Vagina (tissue), 2 donors: ENCODE measurements at regions not wholly inside any gene's neighbourhood (a gene's known extent, or its start where the extent isn't known, plus 50 kb on each side); places are given as distances from the start of the nearest gene placed in this dataset.

ENCODE experiments used
- DNase-seq, 2 donors: peaks; one replicate each; pipeline ENCODE4 v3.0.0-alpha.2; 2017; ENCODE audit errors: extremely low spot score in 2 of 2
- H3K27ac ChIP-seq: fragments of 200-600 bp; sonication (generic); one replicate; pipeline ENCODE4 v1.5.1; 2019
- H3K27me3 ChIP-seq: fragments of 200-600 bp; sonication (generic); one replicate; pipeline ENCODE4 v1.5.1; 2019
- H3K36me3 ChIP-seq, 2 donors: fragments of 200-600 bp; sonication (generic); one replicate each; pipeline ENCODE4 v1.5.1; 2017 to 2019
- H3K4me1 ChIP-seq: fragments of 200-600 bp; sonication (generic); one replicate; pipeline ENCODE4 v1.5.1; 2019
- H3K4me3 ChIP-seq, 2 donors: fragments of 200-600 bp; sonication (generic); 1 replicate in 1 of 2; 2 replicates in 1 of 2; pipeline ENCODE4 v1.5.1; 2016 to 2019
- H3K9me3 ChIP-seq: fragments of 200-600 bp; sonication (generic); one replicate; pipeline ENCODE4 v1.5.1; 2019
- CTCF ChIP-seq, 3 experiments: fragments of 450-650 bp in 2 of 3; fragments of 200-600 bp in 1 of 3; sonication (generic) in 1 of 3; IDR thresholded peaks; one replicate each; pipeline ENCODE4 v1.5.1; 2017 to 2019; ENCODE audit warnings: antibody characterized with exemption in 3 of 3, mild to moderate bottlenecking in 2 of 3, moderate library complexity in 2 of 3
- POLR2A ChIP-seq, 2 donors: fragments of 450-650 bp; IDR thresholded peaks; one replicate each; pipeline ENCODE4 v1.6.1; 2017; ENCODE audit warnings: antibody characterized with exemption in 2 of 2, mild to moderate bottlenecking in 2 of 2, moderate library complexity in 2 of 2
- POLR2AphosphoS5 ChIP-seq, 2 donors: sonication (generic); formaldehyde crosslinking; IDR thresholded peaks; one replicate each; pipeline ENCODE4 v1.9.0; 2017; ENCODE audit warnings: antibody characterized with exemption in 2 of 2, mild to moderate bottlenecking in 2 of 2, low read depth in 1 of 2; ENCODE audit not compliant: insufficient read depth in 1 of 2
- intact Hi-C: fragments of 100-400 bp; cut with DNase I; formaldehyde crosslinking; loops from one replicate; pipeline ENCODE4 v1.15.1; 2023

GRCh38 chr15:95998935-95999334 is 331.6 kb upstream of the NR2F2 start:
- DNase-seq = no peak

GRCh38 chr15:96002890-96003859 is 327.3 kb upstream of the NR2F2 start:
- intact Hi-C loops = no loop called here
- H3K4me3 ChIP-seq = no peak overlapping the region
- H3K27me3 ChIP-seq = no peaks in the 10 kb centered on the region
- H3K4me1 ChIP-seq = no peaks in the 10 kb centered on the region
- no peak for DNase-seq
- no peaks in the 10 kb centered on the region for H3K36me3 ChIP-seq
- H3K9me3 ChIP-seq = no peaks in the 10 kb centered on the region
- TF ChIP-seq POLR2AphosphoS5 (IDR thresholded peaks at IDR 0.05; ENCODE audit: insufficient read depth in 1 of 2, low read depth in 1 of 2) = no peak
- TF ChIP-seq POLR2A (IDR thresholded peaks at IDR 0.05) = no peak
- TF ChIP-seq CTCF (IDR thresholded peaks at IDR 0.05) = no peak
- no peak overlapping the region for H3K27ac ChIP-seq

More at GRCh38 chr15:95998935-95999334, 331.6 kb upstream of the NR2F2 start:
- no peaks in the 10 kb centered on the region for H3K9me3 ChIP-seq
- no peak overlapping the region for H3K27ac ChIP-seq
- no peaks in the 10 kb centered on the region for H3K27me3 ChIP-seq
- TF ChIP-seq CTCF (IDR thresholded peaks at IDR 0.05) (no peak), POLR2A (IDR thresholded peaks at IDR 0.05) (no peak), POLR2AphosphoS5 (IDR thresholded peaks at IDR 0.05; ENCODE audit: insufficient read depth in 1 of 2, low read depth in 1 of 2) (no peak)
- intact Hi-C loops = no loop called here
- no peak overlapping the region for H3K4me3 ChIP-seq
- H3K4me1 ChIP-seq = no peaks in the 10 kb centered on the region
- no peaks in the 10 kb centered on the region for H3K36me3 ChIP-seq

GRCh38 chr15:96005906-96006305 is 324.6 kb upstream of the NR2F2 start:
- H3K9me3 ChIP-seq = no peaks in the 10 kb centered on the region

GRCh38 chr15:96011136-96011535 is 319.4 kb upstream of the NR2F2 start:
- H3K27me3 ChIP-seq = no peaks in the 10 kb centered on the region
- no peak for DNase-seq
- intact Hi-C loops = no loop called here
- no peak overlapping the region for H3K27ac ChIP-seq
- H3K4me3 ChIP-seq = no peak overlapping the region
- H3K4me1 ChIP-seq = no peaks in the 10 kb centered on the region
- no peaks in the 10 kb centered on the region for H3K36me3 ChIP-seq
- H3K9me3 ChIP-seq = no peaks in the 10 kb centered on the region
- TF ChIP-seq CTCF (IDR thresholded peaks at IDR 0.05) (no peak), POLR2AphosphoS5 (IDR thresholded peaks at IDR 0.05; ENCODE audit: insufficient read depth in 1 of 2, low read depth in 1 of 2) (no peak), POLR2A (IDR thresholded peaks at IDR 0.05) (no peak)

More at GRCh38 chr15:96005906-96006305, 324.6 kb upstream of the NR2F2 start:
- Histone ChIP-seq H3K36me3 (no peaks in the 10 kb centered on the region), H3K27ac (no peak overlapping the region), H3K4me3 (no peak overlapping the region), H3K4me1 (no peaks in the 10 kb centered on the region), H3K27me3 (no peaks in the 10 kb centered on the region)
- intact Hi-C loops = no loop called here
- TF ChIP-seq POLR2A (IDR thresholded peaks at IDR 0.05) (no peak), POLR2AphosphoS5 (IDR thresholded peaks at IDR 0.05; ENCODE audit: insufficient read depth in 1 of 2, low read depth in 1 of 2) (no peak), CTCF (IDR thresholded peaks at IDR 0.05) (no peak)
- no peak for DNase-seq

- Histone ChIP-seq H3K27me3 (no peaks in the 10 kb centered on the region), H3K4me1 (no peaks in the 10 kb centered on the region), H3K36me3 (no peaks in the 10 kb centered on the region), H3K27ac (no peak overlapping the region), H3K4me3 (no peak overlapping the region), H3K9me3 (no peaks in the 10 kb centered on the region)
- intact Hi-C loops = no loop called here
- DNase-seq = no peak
- no peak for TF ChIP-seq POLR2A (IDR thresholded peaks at IDR 0.05)
Observed at GRCh38 chr15:96014939-96015338, 315.6 kb upstream of the NR2F2 start.
